ENCODE measurements at regions not wholly inside any gene's neighbourhood (a gene's known extent, or its start where the extent isn't known, plus 50 kb on each side); places are given as distances from the start of the nearest gene placed in this dataset.

DNA sequence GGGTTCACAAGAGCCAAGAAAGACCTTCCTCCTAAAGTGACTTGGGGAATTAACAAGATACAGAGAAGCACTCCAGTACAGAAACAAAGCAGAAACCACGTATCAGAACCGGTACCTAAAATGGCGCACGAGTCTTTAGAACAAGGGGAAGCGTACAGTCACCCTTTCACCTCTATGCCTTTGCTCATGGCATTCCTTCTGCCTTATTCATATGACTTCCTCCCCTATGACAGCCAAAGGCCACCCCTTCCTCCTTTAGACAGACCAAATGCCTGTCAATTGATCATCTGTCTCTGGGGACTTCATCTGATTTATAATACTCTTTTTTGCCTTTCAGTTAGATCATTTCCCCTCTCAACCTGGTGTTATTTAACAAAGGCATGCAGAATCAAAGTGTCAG lies 89.5 kb upstream of the OSBPL8 start (continued):
- TF ChIP-seq, protein P1, sequence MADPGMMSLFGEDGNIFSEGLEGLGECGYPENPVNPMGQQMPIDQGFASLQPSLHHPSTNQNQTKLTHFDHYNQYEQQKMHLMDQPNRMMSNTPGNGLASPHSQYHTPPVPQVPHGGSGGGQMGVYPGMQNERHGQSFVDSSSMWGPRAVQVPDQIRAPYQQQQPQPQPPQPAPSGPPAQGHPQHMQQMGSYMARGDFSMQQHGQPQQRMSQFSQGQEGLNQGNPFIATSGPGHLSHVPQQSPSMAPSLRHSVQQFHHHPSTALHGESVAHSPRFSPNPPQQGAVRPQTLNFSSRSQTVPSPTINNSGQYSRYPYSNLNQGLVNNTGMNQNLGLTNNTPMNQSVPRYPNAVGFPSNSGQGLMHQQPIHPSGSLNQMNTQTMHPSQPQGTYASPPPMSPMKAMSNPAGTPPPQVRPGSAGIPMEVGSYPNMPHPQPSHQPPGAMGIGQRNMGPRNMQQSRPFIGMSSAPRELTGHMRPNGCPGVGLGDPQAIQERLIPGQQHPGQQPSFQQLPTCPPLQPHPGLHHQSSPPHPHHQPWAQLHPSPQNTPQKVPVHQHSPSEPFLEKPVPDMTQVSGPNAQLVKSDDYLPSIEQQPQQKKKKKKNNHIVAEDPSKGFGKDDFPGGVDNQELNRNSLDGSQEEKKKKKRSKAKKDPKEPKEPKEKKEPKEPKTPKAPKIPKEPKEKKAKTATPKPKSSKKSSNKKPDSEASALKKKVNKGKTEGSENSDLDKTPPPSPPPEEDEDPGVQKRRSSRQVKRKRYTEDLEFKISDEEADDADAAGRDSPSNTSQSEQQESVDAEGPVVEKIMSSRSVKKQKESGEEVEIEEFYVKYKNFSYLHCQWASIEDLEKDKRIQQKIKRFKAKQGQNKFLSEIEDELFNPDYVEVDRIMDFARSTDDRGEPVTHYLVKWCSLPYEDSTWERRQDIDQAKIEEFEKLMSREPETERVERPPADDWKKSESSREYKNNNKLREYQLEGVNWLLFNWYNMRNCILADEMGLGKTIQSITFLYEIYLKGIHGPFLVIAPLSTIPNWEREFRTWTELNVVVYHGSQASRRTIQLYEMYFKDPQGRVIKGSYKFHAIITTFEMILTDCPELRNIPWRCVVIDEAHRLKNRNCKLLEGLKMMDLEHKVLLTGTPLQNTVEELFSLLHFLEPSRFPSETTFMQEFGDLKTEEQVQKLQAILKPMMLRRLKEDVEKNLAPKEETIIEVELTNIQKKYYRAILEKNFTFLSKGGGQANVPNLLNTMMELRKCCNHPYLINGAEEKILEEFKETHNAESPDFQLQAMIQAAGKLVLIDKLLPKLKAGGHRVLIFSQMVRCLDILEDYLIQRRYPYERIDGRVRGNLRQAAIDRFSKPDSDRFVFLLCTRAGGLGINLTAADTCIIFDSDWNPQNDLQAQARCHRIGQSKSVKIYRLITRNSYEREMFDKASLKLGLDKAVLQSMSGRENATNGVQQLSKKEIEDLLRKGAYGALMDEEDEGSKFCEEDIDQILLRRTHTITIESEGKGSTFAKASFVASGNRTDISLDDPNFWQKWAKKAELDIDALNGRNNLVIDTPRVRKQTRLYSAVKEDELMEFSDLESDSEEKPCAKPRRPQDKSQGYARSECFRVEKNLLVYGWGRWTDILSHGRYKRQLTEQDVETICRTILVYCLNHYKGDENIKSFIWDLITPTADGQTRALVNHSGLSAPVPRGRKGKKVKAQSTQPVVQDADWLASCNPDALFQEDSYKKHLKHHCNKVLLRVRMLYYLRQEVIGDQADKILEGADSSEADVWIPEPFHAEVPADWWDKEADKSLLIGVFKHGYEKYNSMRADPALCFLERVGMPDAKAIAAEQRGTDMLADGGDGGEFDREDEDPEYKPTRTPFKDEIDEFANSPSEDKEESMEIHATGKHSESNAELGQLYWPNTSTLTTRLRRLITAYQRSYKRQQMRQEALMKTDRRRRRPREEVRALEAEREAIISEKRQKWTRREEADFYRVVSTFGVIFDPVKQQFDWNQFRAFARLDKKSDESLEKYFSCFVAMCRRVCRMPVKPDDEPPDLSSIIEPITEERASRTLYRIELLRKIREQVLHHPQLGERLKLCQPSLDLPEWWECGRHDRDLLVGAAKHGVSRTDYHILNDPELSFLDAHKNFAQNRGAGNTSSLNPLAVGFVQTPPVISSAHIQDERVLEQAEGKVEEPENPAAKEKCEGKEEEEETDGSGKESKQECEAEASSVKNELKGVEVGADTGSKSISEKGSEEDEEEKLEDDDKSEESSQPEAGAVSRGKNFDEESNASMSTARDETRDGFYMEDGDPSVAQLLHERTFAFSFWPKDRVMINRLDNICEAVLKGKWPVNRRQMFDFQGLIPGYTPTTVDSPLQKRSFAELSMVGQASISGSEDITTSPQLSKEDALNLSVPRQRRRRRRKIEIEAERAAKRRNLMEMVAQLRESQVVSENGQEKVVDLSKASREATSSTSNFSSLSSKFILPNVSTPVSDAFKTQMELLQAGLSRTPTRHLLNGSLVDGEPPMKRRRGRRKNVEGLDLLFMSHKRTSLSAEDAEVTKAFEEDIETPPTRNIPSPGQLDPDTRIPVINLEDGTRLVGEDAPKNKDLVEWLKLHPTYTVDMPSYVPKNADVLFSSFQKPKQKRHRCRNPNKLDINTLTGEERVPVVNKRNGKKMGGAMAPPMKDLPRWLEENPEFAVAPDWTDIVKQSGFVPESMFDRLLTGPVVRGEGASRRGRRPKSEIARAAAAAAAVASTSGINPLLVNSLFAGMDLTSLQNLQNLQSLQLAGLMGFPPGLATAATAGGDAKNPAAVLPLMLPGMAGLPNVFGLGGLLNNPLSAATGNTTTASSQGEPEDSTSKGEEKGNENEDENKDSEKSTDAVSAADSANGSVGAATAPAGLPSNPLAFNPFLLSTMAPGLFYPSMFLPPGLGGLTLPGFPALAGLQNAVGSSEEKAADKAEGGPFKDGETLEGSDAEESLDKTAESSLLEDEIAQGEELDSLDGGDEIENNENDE (IDR thresholded peaks at IDR 0.05; ENCODE audit: insufficient replicate concordance, low read length), result no peak

Data from H1 (cell line).